ENCODE measurements at regions not wholly inside any gene's neighbourhood (a gene's known extent, or its start where the extent isn't known, plus 50 kb on each side); places are given as distances from the start of the nearest gene placed in this dataset.
A peak's percentile ranks its signal among the peaks of the same experiment; 100 is the strongest.
"Not testable (repeated sequence)": the region's sequence is repeated elsewhere in the genome, so short reads cannot be mapped to it uniquely, and the experiment has no call there.

- DNase-seq, result no peak
Measured at GRCh38 chr3:67941433-67942030, 287.1 kb upstream of the SUCLG2 start.

GRCh38 chr3:67940210-67940952, 286.0 kb upstream of the SUCLG2 start:
- DNase-seq, result no peak

GRCh38 chr3:67937498-67938118, 283.2 kb upstream of the SUCLG2 start:
- DNase-seq, result no peak

GRCh38 chr3:67930394-67930793, 276.0 kb upstream of the SUCLG2 start:
- not testable (repeated sequence) for DNase-seq

- DNase-seq, result no peak
Measured at GRCh38 chr3:67923796-67924195, 269.4 kb upstream of the SUCLG2 start.

- no peak for DNase-seq
Measured at GRCh38 chr3:67920969-67921368, 266.6 kb upstream of the SUCLG2 start.

- DNase-seq, result no peak
Measured at GRCh38 chr3:67920311-67920710, 265.9 kb upstream of the SUCLG2 start.

- DNase-seq, result no peak
Measured at GRCh38 chr3:67916353-67916752, 261.9 kb upstream of the SUCLG2 start.

- DNase-seq, result no peak
Measured at GRCh38 chr3:67907735-67908134, 253.3 kb upstream of the SUCLG2 start.

- DNase-seq, result no peak
Measured at GRCh38 chr3:67906261-67906660, 251.8 kb upstream of the SUCLG2 start.

GRCh38 chr3:67901681-67902080, 247.3 kb upstream of the SUCLG2 start:
- no peak for DNase-seq

GRCh38 chr3:67898916-67899315, 244.5 kb upstream of the SUCLG2 start:
- no peak for DNase-seq

- DNase-seq, result peak; percentile 17
Measured at GRCh38 chr3:67897351-67898336, 243.2 kb upstream of the SUCLG2 start.

- DNase-seq, result no peak
Measured at GRCh38 chr3:67896130-67896529, 241.7 kb upstream of the SUCLG2 start.

GRCh38 chr3:67894510-67894909, 240.1 kb upstream of the SUCLG2 start:
- no peak for DNase-seq

GRCh38 chr3:67884345-67884744, 229.9 kb upstream of the SUCLG2 start:
- DNase-seq, result no peak

GRCh38 chr3:67883766-67884165, 229.4 kb upstream of the SUCLG2 start:
- DNase-seq, result no peak

- no peak for DNase-seq
Measured at GRCh38 chr3:67882981-67883380, 228.6 kb upstream of the SUCLG2 start.

GRCh38 chr3:67876261-67876660, 221.8 kb upstream of the SUCLG2 start:
- DNase-seq, result no peak

GRCh38 chr3:67875858-67876257, 221.4 kb upstream of the SUCLG2 start:
- no peak for DNase-seq

- no peak for DNase-seq
Measured at GRCh38 chr3:67875338-67875737, 220.9 kb upstream of the SUCLG2 start.

GRCh38 chr3:67870477-67870876, 216.1 kb upstream of the SUCLG2 start:
- DNase-seq, result no peak

GRCh38 chr3:67866571-67866970, 212.2 kb upstream of the SUCLG2 start:
- DNase-seq, result no peak

All from right kidney (tissue), 1 donor.